ENCODE measurements at regions not wholly inside any gene's neighbourhood (a gene's known extent, or its start where the extent isn't known, plus 50 kb on each side); places are given as distances from the start of the nearest gene placed in this dataset.

- no peak for DNase-seq (ENCODE audit: low spot score)
These were observed 139.4 kb upstream of the TENM3 start for GRCh38 chr4:182103614-182104319.

GRCh38 chr4:182105416-182105815, 137.8 kb upstream of the TENM3 start:
- DNase-seq (ENCODE audit: low spot score): no peak

GRCh38 chr4:182107931-182108330, 135.3 kb upstream of the TENM3 start:
- no peak for DNase-seq (ENCODE audit: low spot score)

- no peak for DNase-seq (ENCODE audit: low spot score)
These were observed 131.6 kb upstream of the TENM3 start for GRCh38 chr4:182111586-182111985.

- DNase-seq (ENCODE audit: low spot score): peak; percentile 19
These were observed 129.4 kb upstream of the TENM3 start for GRCh38 chr4:182113779-182114178.

- no peak for DNase-seq (ENCODE audit: low spot score)
These were observed 118.8 kb upstream of the TENM3 start for GRCh38 chr4:182124359-182124758.

GRCh38 chr4:182126096-182126495, 117.1 kb upstream of the TENM3 start:
- no peak for DNase-seq (ENCODE audit: low spot score)

GRCh38 chr4:182126603-182127002, 116.6 kb upstream of the TENM3 start:
- no peak for DNase-seq (ENCODE audit: low spot score)

GRCh38 chr4:182133033-182133432, 110.2 kb upstream of the TENM3 start:
- no peak for DNase-seq (ENCODE audit: low spot score)

- DNase-seq (ENCODE audit: low spot score): no peak
These were observed 108.9 kb upstream of the TENM3 start for GRCh38 chr4:182134261-182134660.

GRCh38 chr4:182136201-182136600, 107.0 kb upstream of the TENM3 start:
- DNase-seq (ENCODE audit: low spot score): no peak

- DNase-seq (ENCODE audit: low spot score): no peak
These were observed 105.9 kb upstream of the TENM3 start for GRCh38 chr4:182137343-182137742.

- DNase-seq (ENCODE audit: low spot score): no peak
These were observed 103.7 kb upstream of the TENM3 start for GRCh38 chr4:182139491-182139890.

- no peak for DNase-seq (ENCODE audit: low spot score)
These were observed 102.7 kb upstream of the TENM3 start for GRCh38 chr4:182140547-182140946.

- DNase-seq (ENCODE audit: low spot score): no peak
These were observed 102.1 kb upstream of the TENM3 start for GRCh38 chr4:182141061-182141460.

GRCh38 chr4:182142176-182143085, 100.8 kb upstream of the TENM3 start:
- DNase-seq (ENCODE audit: low spot score): peak; percentile 44

- peak; percentile 34 for DNase-seq (ENCODE audit: low spot score)
These were observed 99.9 kb upstream of the TENM3 start for GRCh38 chr4:182143086-182143821.

GRCh38 chr4:182143822-182144625, 99.2 kb upstream of the TENM3 start:
- DNase-seq (ENCODE audit: low spot score): peak; percentile 61

GRCh38 chr4:182144626-182145333, 98.4 kb upstream of the TENM3 start:
- peak; percentile 23 for DNase-seq (ENCODE audit: low spot score)

- no peak for DNase-seq (ENCODE audit: low spot score)
These were observed 97.8 kb upstream of the TENM3 start for GRCh38 chr4:182145334-182145905.

GRCh38 chr4:182147391-182147790, 95.8 kb upstream of the TENM3 start:
- no peak for DNase-seq (ENCODE audit: low spot score)

Measured in AG08395 (cell line).